NCI-H1694 (cell line): ENCODE measurements at regions not wholly inside any gene's neighbourhood (a gene's known extent, or its start where the extent isn't known, plus 50 kb on each side); places are given as distances from the start of the nearest gene placed in this dataset.

Experiments used
- DNase-seq: peaks from one replicate; lab custom pipeline; 2025; lab: John Stamatoyannopoulos, UW

DNA sequence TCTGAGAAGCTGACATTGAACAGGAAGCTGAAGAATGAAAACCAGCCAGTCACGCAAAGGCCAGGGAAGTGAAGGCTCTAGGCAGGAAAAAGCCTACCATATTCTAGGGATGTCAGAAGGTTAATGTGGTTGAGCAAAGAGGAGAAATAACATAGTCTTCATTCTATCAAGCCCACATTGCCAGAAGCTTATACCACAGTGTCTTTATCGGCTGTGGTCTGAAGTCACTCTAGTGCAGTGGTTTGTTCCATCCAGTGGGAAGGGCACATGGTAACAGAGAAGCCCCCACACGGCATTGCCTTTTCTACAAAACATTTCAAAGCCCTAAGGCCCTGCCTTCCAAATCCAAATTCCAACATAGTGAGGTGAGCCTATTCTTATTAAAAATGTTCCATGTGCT is 311.3 kb downstream of the TNS1 start:
- no peak for DNase-seq

GRCh38 chr2:217689053-217689452 is 313.7 kb downstream of the TNS1 start:
- DNase-seq, result no peak

GRCh38 chr2:217688494-217688893 is 314.3 kb downstream of the TNS1 start:
- DNase-seq, result no peak

DNA sequence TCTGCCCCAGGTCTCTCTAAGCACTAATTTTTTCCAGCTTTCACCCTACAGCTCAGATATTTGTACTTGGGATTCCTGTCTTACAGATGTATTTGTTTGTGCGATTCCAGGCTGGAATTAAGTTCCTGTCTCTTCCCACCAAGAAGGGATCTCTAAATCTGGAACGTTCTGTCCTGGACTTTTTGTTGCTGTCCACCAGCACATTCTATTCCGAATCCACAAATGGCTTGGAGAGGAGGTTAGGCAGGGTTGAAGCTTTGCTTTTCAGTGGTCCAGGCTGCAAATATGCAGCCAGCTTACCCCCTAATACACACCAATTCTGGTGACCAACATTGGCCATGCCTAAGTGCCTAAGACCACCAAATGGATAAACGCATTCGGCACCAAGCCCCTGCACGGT is 315.0 kb downstream of the TNS1 start:
- DNase-seq, result no peak

GRCh38 chr2:217685255-217685605 is 317.6 kb downstream of the TNS1 start:
- DNase-seq, result no peak

DNA sequence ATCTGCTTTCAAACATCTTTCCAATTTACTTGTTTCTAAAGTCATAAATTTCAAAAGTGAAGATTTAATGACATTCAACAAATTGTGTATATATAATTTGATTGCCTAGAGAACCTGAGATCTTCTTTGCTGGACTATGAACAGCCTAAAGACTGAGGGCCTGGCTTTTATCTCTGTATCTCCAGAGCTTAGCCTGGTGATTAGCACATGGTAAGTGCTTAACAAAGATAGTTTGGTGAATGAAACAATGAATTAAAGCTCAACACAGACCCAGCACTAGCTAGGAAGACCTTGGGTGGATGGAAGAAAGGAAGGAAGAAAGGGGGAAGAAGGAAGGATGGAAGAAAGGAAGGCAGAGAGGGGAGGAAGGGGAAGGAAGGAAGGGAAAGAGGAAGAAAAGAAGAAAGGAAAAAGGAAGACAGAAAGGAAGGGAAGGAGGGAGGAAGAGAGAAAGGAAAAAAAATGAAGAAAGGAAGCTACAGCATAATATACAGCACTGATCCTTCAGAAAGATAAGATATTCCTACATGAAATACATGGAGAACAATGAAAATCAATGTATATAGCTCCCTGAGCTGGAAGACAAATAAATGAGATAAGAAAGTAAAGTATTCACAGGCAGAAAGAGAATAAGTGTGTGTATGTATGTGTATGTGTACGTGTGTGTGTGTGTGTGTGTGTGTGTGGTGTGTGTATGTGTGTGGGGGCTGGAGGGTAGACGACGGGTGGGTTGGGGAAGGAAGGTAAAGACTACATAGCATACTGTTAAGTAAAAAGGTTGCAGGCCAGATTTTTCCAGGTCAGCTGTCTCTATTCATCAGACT is 318.2 kb downstream of the TNS1 start:
- no peak for DNase-seq

- no peak for DNase-seq
These were observed 319.5 kb downstream of the TNS1 start for GRCh38 chr2:217683106-217683870.

DNA sequence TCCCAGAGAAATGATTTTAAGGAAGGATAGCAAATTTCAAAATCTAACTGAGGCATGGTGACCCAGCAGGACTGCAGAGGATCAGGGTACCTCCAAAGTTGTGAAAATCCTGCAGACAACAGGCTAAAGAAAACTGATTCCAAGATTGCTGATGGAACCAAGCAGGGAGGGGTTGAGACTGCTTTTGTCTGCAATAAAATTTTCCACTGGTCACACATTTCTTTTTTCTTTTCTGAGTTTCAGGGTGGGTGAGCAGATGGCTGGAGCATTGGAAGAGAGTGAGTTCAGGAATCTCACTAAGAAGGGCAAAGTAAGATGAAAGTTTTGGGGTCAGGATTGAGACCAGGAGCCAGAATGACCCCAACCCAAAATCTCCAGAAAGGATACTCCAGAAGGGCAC is 321.0 kb downstream of the TNS1 start:
- no peak for DNase-seq

- no peak for DNase-seq
These were observed 322.4 kb downstream of the TNS1 start for GRCh38 chr2:217680381-217680780.

GRCh38 chr2:217673627-217674026 is 329.2 kb downstream of the TNS1 start:
- no peak for DNase-seq

- DNase-seq, result no peak
These were observed 330.3 kb downstream of the TNS1 start for GRCh38 chr2:217672472-217672871.

DNA sequence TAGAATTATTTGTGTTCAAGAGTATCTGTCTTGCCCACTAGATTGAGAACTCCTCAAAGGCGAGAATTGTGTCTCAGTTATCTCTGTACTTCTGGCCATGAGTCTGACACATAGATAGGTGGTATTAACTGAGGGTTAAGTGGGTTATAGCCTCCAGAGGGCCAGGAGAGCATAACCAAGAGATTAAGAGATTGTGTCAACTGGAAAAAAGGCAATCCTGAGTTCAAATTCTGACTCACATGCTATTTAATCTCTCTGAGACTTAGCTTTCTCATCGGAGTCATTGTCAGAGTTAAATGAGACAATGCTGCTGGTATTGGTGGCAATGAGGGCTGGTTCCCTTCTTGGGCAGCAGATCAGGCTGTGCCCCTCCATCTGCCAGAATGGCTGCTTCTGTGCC is 330.9 kb downstream of the TNS1 start:
- no peak for DNase-seq

GRCh38 chr2:217671075-217671474 is 331.7 kb downstream of the TNS1 start:
- DNase-seq, result no peak

- DNase-seq, result no peak
These were observed 333.0 kb downstream of the TNS1 start for GRCh38 chr2:217669831-217670230.

GRCh38 chr2:217667512-217667911 is 335.3 kb downstream of the TNS1 start:
- no peak for DNase-seq

DNA sequence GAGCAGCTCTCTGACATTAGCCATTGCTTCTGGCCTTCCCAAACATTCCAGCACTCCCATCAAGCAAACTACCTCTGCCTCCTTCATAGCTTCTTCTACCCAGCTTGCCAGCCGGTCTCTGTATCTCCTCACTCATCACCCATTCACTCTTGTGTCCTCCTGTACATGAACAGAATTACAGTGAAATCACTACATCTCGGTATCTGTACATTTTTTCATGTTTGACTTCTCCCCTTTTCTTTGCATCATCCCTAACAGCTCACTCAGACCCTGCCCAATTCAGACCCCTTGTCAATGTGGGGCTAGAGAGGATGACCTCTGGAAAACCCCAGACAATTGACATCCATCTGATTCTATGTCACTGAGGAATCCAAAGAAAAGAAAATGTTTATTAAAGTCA is 335.8 kb downstream of the TNS1 start:
- no peak for DNase-seq

DNA sequence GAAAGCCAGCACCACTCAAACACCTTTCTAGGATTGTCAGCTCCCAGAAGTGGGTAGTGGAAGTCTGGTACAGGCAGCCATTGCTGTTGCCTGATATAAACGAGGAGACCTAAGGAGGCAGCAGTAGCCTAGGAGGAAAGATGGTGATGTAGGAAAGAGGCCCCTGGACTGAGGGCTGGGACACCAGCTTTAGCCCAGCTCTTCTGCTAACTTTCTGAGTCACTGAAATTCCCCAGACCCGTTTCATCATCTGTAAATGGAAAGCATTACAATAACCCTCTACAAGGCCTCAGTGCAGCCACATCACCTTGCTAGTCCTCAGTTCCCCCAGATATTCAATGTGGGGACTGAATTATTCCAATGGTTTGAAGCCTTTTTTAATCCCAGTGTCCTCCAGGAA is 336.5 kb downstream of the TNS1 start:
- no peak for DNase-seq

GRCh38 chr2:217664761-217665160 is 338.0 kb downstream of the TNS1 start:
- no peak for DNase-seq

DNA sequence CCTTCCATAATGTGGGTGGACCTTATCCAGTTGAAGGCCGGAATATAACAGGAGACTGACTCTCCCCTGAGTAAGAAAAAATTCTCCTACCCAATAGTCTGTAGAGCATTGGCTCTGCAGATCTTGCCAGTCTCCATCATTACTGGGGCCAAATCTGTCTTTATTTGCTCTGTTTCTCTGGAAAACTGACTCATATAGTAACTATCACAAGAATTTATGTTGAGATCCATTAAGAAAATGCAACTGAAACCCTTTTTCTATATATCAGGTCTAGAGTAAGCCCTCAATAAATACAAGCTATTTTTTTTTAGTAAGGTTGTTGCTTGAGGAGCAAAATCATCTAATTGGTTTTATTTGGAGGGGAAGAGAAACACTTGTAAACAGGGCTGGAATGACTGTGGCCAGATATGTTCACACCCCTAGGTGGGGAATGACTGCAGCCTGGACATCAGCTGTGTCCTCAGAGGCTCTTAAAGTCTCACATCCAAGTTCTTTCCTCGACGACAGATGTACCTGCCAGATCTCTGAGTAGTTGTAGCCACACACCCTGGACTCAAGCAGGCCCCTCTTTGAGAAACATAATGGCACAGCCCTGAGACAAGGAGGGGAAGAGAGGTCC is 339.7 kb downstream of the TNS1 start:
- no peak for DNase-seq

GRCh38 chr2:217661378-217661777 is 341.4 kb downstream of the TNS1 start:
- no peak for DNase-seq

- no peak for DNase-seq
These were observed 342.4 kb downstream of the TNS1 start for GRCh38 chr2:217660423-217660822.

- DNase-seq, result no peak
These were observed 344.0 kb downstream of the TNS1 start for GRCh38 chr2:217658806-217659205.

- no peak for DNase-seq
These were observed 345.5 kb downstream of the TNS1 start for GRCh38 chr2:217657252-217657651.
